HL-60 (cell line): ENCODE measurements at regions not wholly inside any gene's neighbourhood (a gene's known extent, or its start where the extent isn't known, plus 50 kb on each side); places are given as distances from the start of the nearest gene placed in this dataset.

Experiments
- DNase-seq, 2 experiments: peaks; one replicate each; pipeline ENCODE4 v3.0.0-alpha.2; 2010 to 2020; ENCODE audit warnings: low read depth in 1 of 2, low spot score in 1 of 2
- H3K27ac ChIP-seq: fragments of 250-450 bp; sonication (Bioruptor Pico); replicated peaks from 2 replicates; pipeline ENCODE4 v1.5.1; 2020; ENCODE audit warnings: mild to moderate bottlenecking, moderate library complexity
- H3K27me3 ChIP-seq: fragments of 250-450 bp; sonication (Bioruptor Pico); 2 replicates; pipeline ENCODE4 v1.5.1; 2021; ENCODE audit warnings: mild to moderate bottlenecking, moderate library complexity; ENCODE audit not compliant: insufficient read depth, poor library complexity, severe bottlenecking
- H3K4me3 ChIP-seq: replicated peaks from 2 replicates; pipeline ENCODE4 v1.5.1; 2011; ENCODE audit warnings: mild to moderate bottlenecking, control low read depth, low read length; ENCODE audit not compliant: insufficient read depth
- GABPA ChIP-seq: IDR thresholded peaks from 2 replicates; pipeline ENCODE4 v1.6.1; 2012; ENCODE audit warnings: low read depth
- POLR2AphosphoS5 ChIP-seq: IDR thresholded peaks from 2 replicates; pipeline ENCODE4 v1.6.1; 2012; ENCODE audit warnings: low read depth
- REST ChIP-seq: IDR thresholded peaks from 2 replicates; pipeline ENCODE4 v1.6.1; 2012; ENCODE audit warnings: low read depth; ENCODE audit not compliant: insufficient replicate concordance
- SPI1 ChIP-seq: IDR thresholded peaks from 2 replicates; pipeline ENCODE4 v1.6.1; 2012; ENCODE audit warnings: low read depth, mild to moderate bottlenecking, borderline replicate concordance
- TF ChIP-seq, protein P1 (sequence below): IDR thresholded peaks from one replicate; pipeline ENCODE4 v1.5.1; 2011; ENCODE audit warnings: low read length, control low read depth, inconsistent platforms; ENCODE audit not compliant: insufficient read depth

- TF ChIP-seq REST (no peak), POLR2AphosphoS5 (no peak), GABPA (no peak), SPI1 (no peak)
- TF ChIP-seq, protein P1, sequence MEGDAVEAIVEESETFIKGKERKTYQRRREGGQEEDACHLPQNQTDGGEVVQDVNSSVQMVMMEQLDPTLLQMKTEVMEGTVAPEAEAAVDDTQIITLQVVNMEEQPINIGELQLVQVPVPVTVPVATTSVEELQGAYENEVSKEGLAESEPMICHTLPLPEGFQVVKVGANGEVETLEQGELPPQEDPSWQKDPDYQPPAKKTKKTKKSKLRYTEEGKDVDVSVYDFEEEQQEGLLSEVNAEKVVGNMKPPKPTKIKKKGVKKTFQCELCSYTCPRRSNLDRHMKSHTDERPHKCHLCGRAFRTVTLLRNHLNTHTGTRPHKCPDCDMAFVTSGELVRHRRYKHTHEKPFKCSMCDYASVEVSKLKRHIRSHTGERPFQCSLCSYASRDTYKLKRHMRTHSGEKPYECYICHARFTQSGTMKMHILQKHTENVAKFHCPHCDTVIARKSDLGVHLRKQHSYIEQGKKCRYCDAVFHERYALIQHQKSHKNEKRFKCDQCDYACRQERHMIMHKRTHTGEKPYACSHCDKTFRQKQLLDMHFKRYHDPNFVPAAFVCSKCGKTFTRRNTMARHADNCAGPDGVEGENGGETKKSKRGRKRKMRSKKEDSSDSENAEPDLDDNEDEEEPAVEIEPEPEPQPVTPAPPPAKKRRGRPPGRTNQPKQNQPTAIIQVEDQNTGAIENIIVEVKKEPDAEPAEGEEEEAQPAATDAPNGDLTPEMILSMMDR, result no peak
- Histone ChIP-seq H3K27me3 (no peaks in the 10 kb centered on the region), H3K27ac (no peak overlapping the region), H3K4me3 (no peak overlapping the region)
- DNase-seq, result no peak
Observed at GRCh38 chr3:146889626-146890025, 284.5 kb upstream of the PLSCR5 start.

DNA sequence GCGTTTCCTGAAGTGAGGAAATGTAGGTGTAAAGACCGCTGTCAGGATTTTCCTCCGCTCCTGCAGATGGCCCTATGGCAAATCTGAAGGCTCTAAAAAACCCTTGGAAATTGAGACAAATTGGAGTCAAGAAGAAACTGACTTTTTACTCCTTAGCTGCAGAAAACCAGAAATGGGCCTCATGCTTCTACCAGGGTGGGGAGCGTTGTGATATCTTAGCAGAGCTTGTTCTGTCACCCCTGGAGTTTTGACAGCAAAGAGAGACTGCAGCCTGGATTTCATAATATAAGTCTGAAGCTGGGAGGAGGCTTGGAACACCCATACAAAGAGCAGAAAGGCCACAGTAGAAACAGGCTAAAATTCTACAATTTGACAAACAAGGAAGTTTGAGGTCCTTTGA is 283.0 kb upstream of the PLSCR5 start:
- H3K27me3 ChIP-seq, result no peaks in the 10 kb centered on the region
- no peak overlapping the region for H3K27ac ChIP-seq
- H3K4me3 ChIP-seq, result no peak overlapping the region
- TF ChIP-seq POLR2AphosphoS5, result no peak
- TF ChIP-seq SPI1, result no peak
- TF ChIP-seq, protein P1, result no peak
- TF ChIP-seq GABPA, result no peak
- TF ChIP-seq REST, result no peak
- DNase-seq, result no peak

DNA sequence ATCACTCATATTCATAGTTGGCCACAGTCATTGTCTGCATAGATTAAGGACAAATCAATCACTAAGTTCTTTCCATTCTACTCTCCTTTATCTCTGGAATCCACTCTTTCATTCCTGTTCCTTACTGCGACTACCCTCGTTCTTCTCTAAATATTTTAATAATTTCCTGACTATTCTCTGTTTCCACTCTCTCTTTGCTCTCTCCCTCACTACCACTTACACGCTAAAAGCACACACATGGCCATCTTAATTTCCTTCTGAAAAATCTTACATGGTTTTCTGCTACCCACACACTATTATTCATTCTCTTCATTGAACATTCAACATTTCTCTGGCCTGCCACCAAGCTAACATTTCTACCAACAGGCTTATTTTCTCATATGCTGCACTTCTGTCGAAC is 279.6 kb upstream of the PLSCR5 start:
- H3K27me3 ChIP-seq, result no peaks in the 10 kb centered on the region
- no peak for DNase-seq
- no peak overlapping the region for H3K4me3 ChIP-seq
- no peak for TF ChIP-seq GABPA
- TF ChIP-seq, protein P1, result no peak
- no peak for TF ChIP-seq REST
- TF ChIP-seq SPI1, result no peak
- no peak for TF ChIP-seq POLR2AphosphoS5
- no peak overlapping the region for H3K27ac ChIP-seq
